GM18861 (cell line): ENCODE measurements at regions not wholly inside any gene's neighbourhood (a gene's known extent, or its start where the extent isn't known, plus 50 kb on each side); places are given as distances from the start of the nearest gene placed in this dataset.

Source experiments
- ATAC-seq: cut with Tn5 transposase; IDR thresholded peaks from one replicate; pipeline ENCODE4 v1.9.1; 2021; ENCODE audit not compliant: unreplicated experiment

- ATAC-seq: peak; percentile 91
Observed at GRCh38 chr2:41736105-41736567, 311.7 kb upstream of the PKDCC start.

DNA sequence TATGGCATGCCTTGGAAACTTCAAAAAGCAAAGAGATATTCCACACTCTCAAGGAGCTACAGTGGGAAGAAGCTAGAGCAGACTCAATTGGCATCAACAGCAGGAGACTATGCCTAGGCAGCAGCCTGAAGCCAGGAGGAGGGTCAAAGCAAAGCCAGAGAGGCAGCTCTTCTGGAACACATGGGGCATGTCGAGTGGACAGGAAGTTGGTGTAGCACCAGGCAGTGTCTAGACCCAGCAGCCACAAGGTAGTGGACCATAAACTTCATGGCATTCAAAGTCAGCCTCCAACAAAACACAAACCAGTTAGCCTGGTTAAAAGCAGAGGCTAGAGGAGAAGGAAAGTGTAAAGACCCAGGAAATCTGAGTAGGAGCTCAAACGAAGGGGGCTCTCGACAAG lies 311.2 kb upstream of the PKDCC start:
- ATAC-seq: peak; percentile 34

GRCh38 chr2:41737888-41738287 lies 309.9 kb upstream of the PKDCC start:
- ATAC-seq: no peak

- ATAC-seq: peak; percentile 100
Observed at GRCh38 chr2:41741951-41742595, 305.7 kb upstream of the PKDCC start.

DNA sequence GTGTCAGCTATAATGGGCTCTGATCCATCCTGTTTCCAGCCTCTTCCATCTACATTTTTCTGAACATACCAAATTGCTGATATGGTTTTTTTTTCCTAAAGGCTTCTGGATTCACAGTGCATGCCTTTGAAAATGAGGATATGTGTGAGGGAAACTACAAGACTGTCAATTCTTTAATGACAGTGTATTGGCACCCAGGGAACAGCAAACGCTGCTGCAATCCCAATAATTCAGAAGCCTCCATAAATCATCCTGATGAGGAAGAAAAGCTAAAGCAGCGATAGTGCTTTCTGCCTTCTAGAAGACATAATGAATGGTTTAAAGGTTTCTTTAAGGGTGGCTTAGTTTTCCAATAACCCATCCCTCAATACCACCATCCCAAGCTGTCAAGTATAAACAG lies 304.5 kb upstream of the PKDCC start:
- no peak for ATAC-seq

DNA sequence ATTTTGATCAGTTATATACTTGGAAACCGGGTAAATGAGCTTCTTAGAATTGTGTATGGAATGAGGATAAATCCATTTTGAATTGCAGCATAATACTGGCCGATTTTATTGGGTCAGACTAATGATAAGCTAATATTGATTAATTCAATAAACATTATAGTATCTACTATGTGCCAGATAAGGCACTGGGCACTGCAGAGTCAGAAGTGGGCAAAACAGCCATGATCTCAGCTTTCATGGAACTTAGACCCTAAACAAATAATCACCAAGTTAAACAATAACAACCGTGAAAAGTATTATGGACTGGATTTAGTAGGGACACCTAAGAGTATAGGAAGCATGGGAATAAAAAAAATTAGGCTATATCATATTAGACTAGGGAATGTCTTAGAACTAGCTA lies 297.0 kb upstream of the PKDCC start:
- no peak for ATAC-seq

GRCh38 chr2:41759880-41760279 lies 287.9 kb upstream of the PKDCC start:
- ATAC-seq: no peak

DNA sequence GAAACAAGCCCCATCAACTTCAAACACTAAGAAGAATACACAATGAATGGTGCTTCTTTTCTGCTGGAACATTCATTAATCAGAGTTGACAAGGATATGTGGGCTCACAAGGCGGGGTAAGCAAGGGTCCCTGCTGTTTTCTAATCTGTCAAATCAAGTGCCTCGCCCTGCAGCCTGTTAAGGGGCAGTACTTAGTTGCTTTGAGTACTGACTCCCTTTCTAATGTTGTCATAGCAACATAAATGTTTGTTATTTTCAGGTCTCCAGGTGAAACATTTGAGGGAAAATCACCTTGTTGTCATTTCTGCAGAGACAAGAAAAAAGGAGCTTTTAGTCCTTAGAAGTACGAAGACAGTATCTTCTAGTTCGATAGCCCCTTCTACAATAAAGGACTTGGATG lies 284.7 kb upstream of the PKDCC start:
- ATAC-seq: no peak

DNA sequence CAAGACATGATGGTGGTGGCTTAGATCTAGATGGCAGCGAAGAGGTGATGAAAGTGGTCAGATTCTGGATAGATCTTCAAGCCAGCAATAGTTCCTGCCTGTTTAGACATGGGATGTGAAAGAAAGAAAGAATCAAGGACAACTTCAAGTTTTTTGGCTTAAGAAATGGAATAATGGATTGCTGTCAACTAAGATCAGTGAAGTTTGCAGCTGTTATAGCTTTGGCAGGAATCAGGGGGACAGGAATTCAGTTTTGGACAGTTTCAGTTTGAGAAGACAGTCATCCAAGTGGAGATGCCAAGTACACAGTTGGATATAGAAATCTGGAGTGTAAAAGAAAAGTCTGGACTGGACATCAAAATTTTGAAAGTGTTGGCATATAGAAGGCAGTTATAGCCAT lies 283.7 kb upstream of the PKDCC start:
- no peak for ATAC-seq

DNA sequence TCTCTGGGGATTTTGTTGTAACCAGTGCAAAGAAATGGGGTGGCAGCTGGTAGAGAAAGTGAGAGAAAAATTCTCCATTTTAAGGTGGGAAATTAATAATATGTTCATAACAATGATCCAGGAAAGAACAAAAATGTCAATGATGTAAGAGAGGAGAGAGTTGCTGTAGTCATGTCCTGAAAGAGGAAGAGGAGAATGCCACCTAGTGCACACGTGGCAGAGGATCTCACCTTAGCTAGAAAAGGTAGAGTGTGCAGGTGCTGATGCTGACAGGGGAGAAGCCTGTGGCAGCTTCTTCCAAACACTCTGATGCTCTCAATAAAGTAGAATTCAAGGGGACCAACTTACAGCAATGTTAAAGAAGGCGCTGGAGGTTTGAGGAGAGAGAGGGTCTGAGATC lies 282.9 kb upstream of the PKDCC start:
- no peak for ATAC-seq

DNA sequence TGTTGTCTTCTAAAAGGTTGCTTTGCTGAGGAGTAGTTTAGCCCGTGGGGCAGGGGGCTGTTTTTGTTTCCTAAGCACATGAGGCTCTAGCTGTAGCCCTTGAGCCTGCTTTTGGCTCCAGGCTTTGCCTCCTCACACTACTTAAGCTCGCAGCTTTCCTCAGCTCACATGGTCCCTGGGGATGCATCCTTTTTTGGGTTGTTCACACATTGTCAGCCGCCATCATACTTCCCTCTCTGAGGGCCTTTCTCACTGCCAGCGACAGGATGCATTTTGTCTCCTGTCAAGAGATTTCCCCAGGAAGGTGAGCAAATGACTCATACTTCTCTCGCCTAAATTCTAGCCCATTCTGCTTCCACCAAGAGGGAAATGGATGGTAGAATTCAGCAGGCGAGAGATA lies 279.5 kb upstream of the PKDCC start:
- ATAC-seq: no peak

- ATAC-seq: no peak
Observed at GRCh38 chr2:41771710-41772109, 276.1 kb upstream of the PKDCC start.

GRCh38 chr2:41772697-41773096 lies 275.1 kb upstream of the PKDCC start:
- no peak for ATAC-seq

- ATAC-seq: no peak
Observed at GRCh38 chr2:41774011-41774605, 273.7 kb upstream of the PKDCC start.

DNA sequence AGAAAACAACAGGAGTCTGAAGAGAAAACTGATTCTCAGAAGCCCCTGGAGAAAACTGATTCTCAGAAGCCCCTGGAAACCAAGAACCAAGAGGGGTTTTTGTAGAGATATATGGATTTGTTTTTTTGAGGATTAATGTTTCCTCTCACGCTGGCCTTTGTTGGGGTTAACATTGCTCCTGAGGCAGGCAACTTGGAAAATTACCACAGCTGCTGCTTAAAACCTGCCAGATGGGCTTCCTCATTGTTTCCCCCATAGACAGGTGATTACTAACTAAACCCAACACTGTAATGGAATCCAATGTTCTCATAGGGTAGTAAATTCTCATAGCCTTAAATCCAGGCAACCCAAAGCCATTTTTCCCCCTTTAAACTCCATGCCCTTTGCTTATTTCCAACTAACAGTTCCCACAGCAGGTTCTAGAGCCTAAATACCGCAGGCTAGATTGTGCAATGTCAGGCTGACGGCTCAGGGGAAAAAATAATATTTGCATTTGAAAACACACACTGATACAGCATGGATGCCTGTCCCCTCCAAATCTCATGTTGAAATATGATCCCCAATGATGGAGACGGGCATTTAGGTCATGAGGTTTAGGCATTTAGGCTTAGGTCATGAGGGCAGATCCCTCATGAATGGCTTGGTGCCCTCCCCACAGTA lies 272.3 kb upstream of the PKDCC start:
- ATAC-seq: no peak

GRCh38 chr2:41779888-41780287 lies 267.9 kb upstream of the PKDCC start:
- ATAC-seq: no peak

GRCh38 chr2:41782306-41783158 lies 265.3 kb upstream of the PKDCC start:
- ATAC-seq: peak; percentile 49

DNA sequence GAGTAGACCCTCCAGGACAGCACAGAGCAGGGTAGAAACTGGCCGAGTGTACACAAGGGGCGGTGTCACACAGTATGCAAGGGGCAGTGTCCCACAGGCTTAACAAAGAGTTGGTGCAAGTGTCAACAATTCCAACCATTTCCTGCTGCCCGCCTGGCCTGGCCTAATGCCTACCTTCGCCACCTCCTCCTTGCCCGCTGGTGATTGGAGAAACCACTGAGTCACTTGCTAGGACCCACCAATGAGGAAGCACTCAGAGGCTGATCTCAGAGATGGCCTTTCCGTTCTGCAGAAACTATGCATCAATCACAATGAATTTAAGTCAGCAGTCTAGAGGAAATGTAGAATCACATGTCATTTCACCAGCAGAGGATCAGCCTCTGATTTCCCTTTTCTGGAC lies 263.3 kb upstream of the PKDCC start:
- ATAC-seq: no peak

GRCh38 chr2:41785251-41786022 lies 262.4 kb upstream of the PKDCC start:
- ATAC-seq: no peak

DNA sequence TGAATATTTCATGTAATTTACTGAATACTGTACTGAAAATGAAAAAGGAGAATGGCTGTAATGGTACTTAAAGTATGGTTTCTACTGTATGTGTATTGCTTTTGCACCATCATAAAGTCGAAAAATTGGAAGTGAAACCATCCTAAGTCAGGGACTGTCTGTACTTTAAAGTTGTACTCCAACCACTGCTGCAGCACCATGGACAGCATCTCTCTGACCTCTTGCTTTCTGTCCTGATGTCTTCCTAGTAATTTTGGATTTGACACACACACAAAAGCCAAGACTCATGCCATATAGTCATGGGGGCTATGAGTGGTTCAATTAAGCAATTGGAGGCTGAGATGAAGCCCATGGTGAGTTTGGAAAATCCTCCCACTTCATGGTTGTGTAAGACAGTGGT lies 256.3 kb upstream of the PKDCC start:
- ATAC-seq: peak; percentile 45

- no peak for ATAC-seq
Observed at GRCh38 chr2:41803361-41803760, 244.5 kb upstream of the PKDCC start.
